ENCODE measurements at regions not wholly inside any gene's neighbourhood (a gene's known extent, or its start where the extent isn't known, plus 50 kb on each side); places are given as distances from the start of the nearest gene placed in this dataset.

DNA sequence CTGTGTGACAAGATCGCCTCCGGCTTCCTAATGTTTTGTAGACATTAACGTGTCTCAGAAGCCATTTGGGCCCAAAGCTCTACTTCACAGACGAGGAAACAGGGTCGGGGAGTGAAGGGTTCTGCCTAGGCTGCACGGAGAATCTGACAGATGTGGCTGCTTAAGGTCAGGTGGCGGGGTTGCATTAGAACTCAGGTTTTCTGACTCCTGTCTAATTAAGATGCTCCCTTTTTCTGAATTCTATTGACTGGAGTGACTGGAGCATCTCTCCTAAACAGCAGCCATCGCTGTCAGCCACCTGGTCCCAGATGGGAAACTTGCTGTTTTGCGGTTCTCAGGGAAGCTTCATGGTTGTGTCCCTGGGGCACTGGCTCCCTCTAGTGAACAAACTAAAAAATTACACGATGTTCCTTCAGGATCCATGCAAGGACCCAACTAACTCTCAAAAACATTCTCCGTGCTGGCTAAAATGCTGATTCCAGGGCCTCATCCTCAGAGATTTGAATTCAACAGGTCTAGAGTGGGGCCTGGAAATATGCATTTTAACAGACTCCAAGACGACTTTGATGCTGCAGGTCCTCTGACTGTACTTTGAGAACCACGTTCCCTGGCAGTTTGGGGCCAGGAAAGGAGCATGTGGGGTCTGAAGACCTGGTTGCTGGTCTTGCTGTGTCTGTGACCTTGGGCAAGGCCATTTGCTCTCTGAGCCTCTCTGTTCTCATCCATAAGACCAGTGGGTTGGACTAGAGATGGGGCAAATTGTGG, 117.4 kb downstream of the IRF8 start:
- peaks cover 5% of the 10 kb centered on the region for H3K36me3 Mint-ChIP-seq (ENCODE audit: low read depth)
- peaks cover 33% of the 10 kb centered on the region for H3K27me3 Mint-ChIP-seq (ENCODE audit: low read depth, poor library complexity)
- peak; percentile 54 for DNase-seq
- peaks cover 26% of the 10 kb centered on the region for H3K4me1 Mint-ChIP-seq
- no peak overlapping the region for H3K4me3 Mint-ChIP-seq
- H3K27ac Mint-ChIP-seq: no peak overlapping the region
- TF ChIP-seq, protein P1, sequence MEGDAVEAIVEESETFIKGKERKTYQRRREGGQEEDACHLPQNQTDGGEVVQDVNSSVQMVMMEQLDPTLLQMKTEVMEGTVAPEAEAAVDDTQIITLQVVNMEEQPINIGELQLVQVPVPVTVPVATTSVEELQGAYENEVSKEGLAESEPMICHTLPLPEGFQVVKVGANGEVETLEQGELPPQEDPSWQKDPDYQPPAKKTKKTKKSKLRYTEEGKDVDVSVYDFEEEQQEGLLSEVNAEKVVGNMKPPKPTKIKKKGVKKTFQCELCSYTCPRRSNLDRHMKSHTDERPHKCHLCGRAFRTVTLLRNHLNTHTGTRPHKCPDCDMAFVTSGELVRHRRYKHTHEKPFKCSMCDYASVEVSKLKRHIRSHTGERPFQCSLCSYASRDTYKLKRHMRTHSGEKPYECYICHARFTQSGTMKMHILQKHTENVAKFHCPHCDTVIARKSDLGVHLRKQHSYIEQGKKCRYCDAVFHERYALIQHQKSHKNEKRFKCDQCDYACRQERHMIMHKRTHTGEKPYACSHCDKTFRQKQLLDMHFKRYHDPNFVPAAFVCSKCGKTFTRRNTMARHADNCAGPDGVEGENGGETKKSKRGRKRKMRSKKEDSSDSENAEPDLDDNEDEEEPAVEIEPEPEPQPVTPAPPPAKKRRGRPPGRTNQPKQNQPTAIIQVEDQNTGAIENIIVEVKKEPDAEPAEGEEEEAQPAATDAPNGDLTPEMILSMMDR (IDR thresholded peaks at IDR 0.05): peak; percentile 80
- peaks cover 34% of the 10 kb centered on the region for H3K9me3 Mint-ChIP-seq

DNA sequence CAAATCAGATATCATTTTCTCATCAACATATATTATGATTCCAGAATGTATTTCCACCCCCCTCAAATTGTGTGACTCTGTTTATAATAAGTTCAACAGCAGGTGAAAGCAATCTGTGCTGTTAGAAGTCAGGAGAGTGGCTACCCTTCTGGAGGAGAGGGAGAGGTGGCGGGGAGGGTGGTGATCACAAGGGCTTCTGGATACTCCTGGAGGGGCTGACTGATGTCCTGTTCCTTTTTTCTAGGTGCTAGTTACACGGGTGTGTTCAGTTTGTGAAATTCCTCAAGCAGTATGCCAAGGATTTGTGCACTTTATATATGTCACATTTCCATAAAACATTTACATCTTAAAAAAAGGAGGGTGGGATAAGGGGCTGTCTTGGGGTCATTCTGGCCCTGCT, 119.1 kb downstream of the IRF8 start:
- Mint-ChIP-seq H3K27me3 (ENCODE audit: low read depth, poor library complexity) (peaks cover 27% of the 10 kb centered on the region), H3K36me3 (ENCODE audit: low read depth) (peaks cover 5% of the 10 kb centered on the region), H3K4me3 (no peak overlapping the region), H3K9me3 (peaks cover 34% of the 10 kb centered on the region), H3K4me1 (peaks cover 32% of the 10 kb centered on the region), H3K27ac (no peak overlapping the region)
- TF ChIP-seq, protein P1 (IDR thresholded peaks at IDR 0.05): no peak
- DNase-seq: no peak

DNA sequence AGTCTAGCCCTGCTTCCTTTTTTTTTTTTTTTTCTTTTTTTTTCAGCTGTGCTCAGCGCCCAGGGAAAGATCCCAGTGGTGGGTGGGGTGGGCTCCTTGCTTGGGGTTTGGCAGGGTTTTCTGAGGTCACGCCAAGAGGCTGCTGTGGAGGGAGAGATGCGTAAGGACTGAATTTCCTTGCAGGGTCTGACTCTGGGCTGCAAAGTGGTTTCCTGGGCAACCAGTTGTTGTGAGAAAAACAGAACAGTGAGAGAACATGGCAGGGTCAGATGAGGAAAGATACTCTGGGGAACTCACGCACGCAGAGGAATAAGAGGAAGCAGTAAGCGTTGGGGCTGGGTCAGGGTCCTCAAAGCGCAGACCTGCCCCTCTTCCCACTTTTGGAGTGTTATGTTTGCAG, 119.5 kb downstream of the IRF8 start:
- Mint-ChIP-seq H3K27me3 (ENCODE audit: low read depth, poor library complexity) (peaks cover 27% of the 10 kb centered on the region), H3K9me3 (peaks cover 38% of the 10 kb centered on the region), H3K4me1 (peaks cover 32% of the 10 kb centered on the region), H3K27ac (peak overlapping the region; percentile 95), H3K36me3 (ENCODE audit: low read depth) (peaks cover 5% of the 10 kb centered on the region), H3K4me3 (peak overlapping the region; percentile 16)
- TF ChIP-seq, protein P1 (IDR thresholded peaks at IDR 0.05): no peak
- DNase-seq: peak; percentile 46

DNA sequence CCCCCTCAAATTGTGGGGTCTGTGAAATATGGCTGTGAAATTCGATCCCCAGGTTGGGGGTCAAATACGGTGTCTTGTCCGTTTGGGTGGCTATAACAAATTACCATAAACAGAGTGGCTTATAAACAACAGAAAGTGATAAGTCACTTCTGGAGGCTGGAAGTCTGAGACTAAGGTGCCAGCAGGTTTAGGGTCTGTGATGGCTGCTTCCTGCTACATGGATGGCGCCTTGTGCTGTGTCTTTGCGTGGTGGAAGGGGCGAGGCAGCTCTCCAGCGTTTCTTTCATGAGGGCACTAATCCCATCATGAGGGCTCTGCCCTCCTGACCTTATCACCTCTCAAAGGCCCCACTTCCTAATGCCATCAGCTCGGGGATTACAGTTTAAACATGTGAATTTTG, 120.0 kb downstream of the IRF8 start:
- Mint-ChIP-seq H3K27me3 (ENCODE audit: low read depth, poor library complexity) (peaks cover 27% of the 10 kb centered on the region), H3K9me3 (peaks cover 38% of the 10 kb centered on the region)

DNA sequence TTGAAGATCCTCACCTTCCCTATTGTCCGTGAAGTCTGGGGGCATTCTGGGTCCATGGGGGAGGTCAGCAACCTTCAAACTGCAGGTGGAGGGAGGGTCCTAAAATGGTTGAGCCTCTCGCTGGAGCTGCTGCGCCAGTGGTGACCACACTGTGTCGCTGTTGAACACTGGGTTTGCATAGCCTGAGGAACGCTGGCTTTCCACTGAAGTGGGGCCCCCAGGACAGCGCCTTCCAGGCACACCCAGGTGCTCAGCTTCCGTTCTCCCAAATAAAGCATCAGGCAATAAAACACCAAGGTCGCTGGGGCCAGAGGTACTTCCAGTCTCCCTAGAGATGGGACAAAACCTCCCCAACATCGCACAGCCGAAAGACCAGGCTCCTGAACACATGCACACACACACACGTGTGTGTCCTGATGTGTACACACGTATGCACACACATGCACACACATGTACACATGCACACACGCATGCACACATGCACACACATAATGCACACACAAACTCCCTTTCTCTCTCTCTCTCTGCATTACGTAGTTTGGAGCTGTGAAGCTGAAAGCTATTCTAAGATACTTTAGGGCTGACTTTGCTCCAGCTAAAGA, 120.6 kb downstream of the IRF8 start:
- Mint-ChIP-seq H3K27ac (no peak overlapping the region), H3K27me3 (ENCODE audit: low read depth, poor library complexity) (peaks cover 27% of the 10 kb centered on the region), H3K9me3 (peaks cover 43% of the 10 kb centered on the region), H3K4me1 (peaks cover 32% of the 10 kb centered on the region), H3K4me3 (no peak overlapping the region), H3K36me3 (ENCODE audit: low read depth) (no peaks in the 10 kb centered on the region)
- peak; percentile 49 for DNase-seq
- TF ChIP-seq, protein P1 (IDR thresholded peaks at IDR 0.05): peak; percentile 43

More for the DNA sequence above, 120.0 kb downstream of the IRF8 start:
- TF ChIP-seq, protein P1 (IDR thresholded peaks at IDR 0.05): no peak
- Mint-ChIP-seq H3K4me1 (peaks cover 32% of the 10 kb centered on the region), H3K36me3 (ENCODE audit: low read depth) (peaks cover 1% of the 10 kb centered on the region), H3K4me3 (no peak overlapping the region), H3K27ac (peak overlapping the region; percentile 95)
- no peak for DNase-seq

Measured in nephron progenitor cell (in vitro differentiated cells).